Neural cell (in vitro differentiated cells): ENCODE measurements at regions not wholly inside any gene's neighbourhood (a gene's known extent, or its start where the extent isn't known, plus 50 kb on each side); places are given as distances from the start of the nearest gene placed in this dataset.

Source experiments
- H2AFZ ChIP-seq: fragments of 200-600, 300-800 bp; sonication (generic), shearing (Covaris generic); 2 replicates; pipeline ENCODE4 v1.6.0; 2014; ENCODE audit warnings: low read depth, mild to moderate bottlenecking, antibody characterized with exemption, low read length, moderate library complexity
- H3F3A ChIP-seq: fragments of 200-600 bp; shearing (Covaris generic); 2 replicates; pipeline ENCODE4 v1.6.1; 2016; ENCODE audit warnings: mild to moderate bottlenecking, moderate library complexity, mixed read lengths, antibody characterized with exemption, low read length; ENCODE audit not compliant: insufficient read depth, poor library complexity, severe bottlenecking
- H3K27ac ChIP-seq: fragments of 200-600, 300-800 bp; sonication (generic), shearing (Covaris generic); 2 replicates; pipeline ENCODE4 v1.5.1; 2014; ENCODE audit warnings: mild to moderate bottlenecking, low read length, moderate library complexity
- H3K27me3 ChIP-seq: fragments of 300-800, 200-600 bp; sonication (generic), shearing (Covaris generic); 2 replicates; pipeline ENCODE4 v1.6.0; 2014; ENCODE audit warnings: mild to moderate bottlenecking, low read depth, low read length, moderate library complexity; ENCODE audit not compliant: insufficient read depth
- H3K36me3 ChIP-seq: fragments of 300-800, 200-600 bp; sonication (generic), shearing (Covaris generic); 2 replicates; pipeline ENCODE4 v1.5.1; 2014; ENCODE audit warnings: mild to moderate bottlenecking, antibody characterized with exemption, low read length, moderate library complexity; ENCODE audit not compliant: insufficient read depth
- H3K4me2 ChIP-seq: fragments of 300-800, 200-600 bp; sonication (generic), shearing (Covaris generic); 2 replicates; pipeline ENCODE4 v1.6.0; 2014; ENCODE audit warnings: mild to moderate bottlenecking, low read length
- H3K4me3 ChIP-seq: fragments of 300-800, 200-600 bp; sonication (generic), shearing (Covaris generic); 2 replicates; pipeline ENCODE4 v1.5.1; 2014; ENCODE audit warnings: mild to moderate bottlenecking, low read length, moderate library complexity
- H3K79me2 ChIP-seq: fragments of 200-600 bp; shearing (Covaris generic); replicated peaks from 2 replicates; pipeline ENCODE4 v1.6.0; 2014; ENCODE audit warnings: mild to moderate bottlenecking, low read length, moderate library complexity; ENCODE audit not compliant: insufficient read depth
- H3K9ac ChIP-seq: fragments of 300-800, 200-600 bp; sonication (generic), shearing (Covaris generic); 2 replicates; pipeline ENCODE4 v1.6.1; 2016; ENCODE audit warnings: mild to moderate bottlenecking, low read length, mixed read lengths
- H3K9me2 ChIP-seq: fragments of 200-600 bp; shearing (Covaris generic); 2 replicates; pipeline ENCODE4 v1.6.1; 2016; ENCODE audit warnings: mild to moderate bottlenecking, low read length, mixed read lengths; ENCODE audit not compliant: insufficient read depth
- H3K9me3 ChIP-seq: fragments of 200-600, 300-800 bp; sonication (generic), shearing (Covaris generic); 2 replicates; pipeline ENCODE4 v1.6.1; 2016; ENCODE audit warnings: mild to moderate bottlenecking, mixed run types, low read length, moderate library complexity, mixed read lengths
- H4K20me1 ChIP-seq: fragments of 200-600 bp; shearing (Covaris generic); 2 replicates; pipeline ENCODE4 v1.6.1; 2016; ENCODE audit warnings: mild to moderate bottlenecking, mixed run types; ENCODE audit not compliant: insufficient read depth
- EP300 ChIP-seq: fragments of 450-650 bp; conservative IDR thresholded peaks from 2 replicates; pipeline ENCODE4 v1.6.1; 2014; ENCODE audit warnings: antibody characterized with exemption, mild to moderate bottlenecking, moderate library complexity; ENCODE audit not compliant: poor library complexity, severe bottlenecking
- EZH2 ChIP-seq: fragments of 200-600, 300-800 bp; shearing (Covaris generic), sonication (generic); IDR thresholded peaks from 2 replicates; pipeline ENCODE4 v1.6.1; 2014; ENCODE audit warnings: antibody characterized with exemption, low read length, borderline replicate concordance, mild to moderate bottlenecking; ENCODE audit not compliant: insufficient read depth, poor library complexity, severe bottlenecking
- MXI1 ChIP-seq: fragments of 450-650 bp; conservative IDR thresholded peaks from 2 replicates; pipeline ENCODE4 v1.6.1; 2014; ENCODE audit warnings: antibody characterized with exemption, mild to moderate bottlenecking; ENCODE audit not compliant: poor library complexity, severe bottlenecking
- POLR2AphosphoS5 ChIP-seq: IDR thresholded peaks from 2 replicates; pipeline ENCODE4 v1.6.1; 2012
- RAD21 ChIP-seq: fragments of 450-650 bp; conservative IDR thresholded peaks from 2 replicates; pipeline ENCODE4 v1.6.1; 2014; ENCODE audit warnings: antibody characterized with exemption, mild to moderate bottlenecking, moderate library complexity
- REST ChIP-seq: IDR thresholded peaks from 2 replicates; pipeline ENCODE4 v1.6.1; 2012; ENCODE audit warnings: borderline replicate concordance
- SMC3 ChIP-seq: fragments of 450-650 bp; conservative IDR thresholded peaks from 2 replicates; pipeline ENCODE4 v1.6.1; 2014; ENCODE audit warnings: antibody characterized with exemption, mild to moderate bottlenecking, moderate library complexity; ENCODE audit not compliant: poor library complexity
- TAF1 ChIP-seq: IDR thresholded peaks from 2 replicates; pipeline ENCODE4 v1.6.1; 2012; ENCODE audit warnings: low read depth
- TF ChIP-seq, protein P1 (sequence below): fragments of 450-650 bp; IDR thresholded peaks from 2 replicates; pipeline ENCODE4 v1.5.1; 2014; ENCODE audit warnings: antibody characterized with exemption, mild to moderate bottlenecking, moderate library complexity; ENCODE audit not compliant: poor library complexity, severe bottlenecking

DNA sequence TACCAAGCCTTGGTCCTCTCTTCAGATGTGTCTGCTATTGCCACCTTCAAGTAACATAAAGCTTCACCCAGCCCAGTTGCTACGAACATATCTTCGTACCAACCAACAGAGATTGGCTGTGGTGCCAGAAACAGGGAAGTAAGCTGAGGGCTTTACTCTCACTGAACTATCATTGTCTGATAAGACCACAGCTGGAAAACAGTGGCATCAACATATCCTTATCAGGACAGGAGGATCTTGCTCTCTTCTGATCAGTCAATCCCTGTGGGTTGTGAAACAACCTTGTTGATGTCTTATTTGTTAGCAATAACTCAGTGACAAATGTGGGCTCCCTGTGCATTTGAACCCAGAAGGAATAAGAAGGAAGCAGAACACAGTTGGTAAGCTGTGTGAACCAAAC lies 446.3 kb upstream of the MAF start:
- Histone ChIP-seq H2AFZ (no peak overlapping the region), H3K4me3 (no peak overlapping the region), H3K27ac (peak overlapping the region; percentile 38), H3K4me2 (peak overlapping the region; percentile 36), H3K27me3 (no peaks in the 10 kb centered on the region), H3F3A (no peaks in the 10 kb centered on the region), H3K9me2 (no peaks in the 10 kb centered on the region), H3K79me2 (no peaks in the 10 kb centered on the region), H3K9ac (peak overlapping the region; percentile 28), H4K20me1 (no peaks in the 10 kb centered on the region), H3K9me3 (no peaks in the 10 kb centered on the region), H3K36me3 (no peaks in the 10 kb centered on the region)
- TF ChIP-seq EZH2 (no peak), EP300 (no peak), POLR2AphosphoS5 (no peak), REST (no peak), TAF1 (no peak), SMC3 (no peak), MXI1 (no peak), RAD21 (no peak)
- TF ChIP-seq, protein P1, sequence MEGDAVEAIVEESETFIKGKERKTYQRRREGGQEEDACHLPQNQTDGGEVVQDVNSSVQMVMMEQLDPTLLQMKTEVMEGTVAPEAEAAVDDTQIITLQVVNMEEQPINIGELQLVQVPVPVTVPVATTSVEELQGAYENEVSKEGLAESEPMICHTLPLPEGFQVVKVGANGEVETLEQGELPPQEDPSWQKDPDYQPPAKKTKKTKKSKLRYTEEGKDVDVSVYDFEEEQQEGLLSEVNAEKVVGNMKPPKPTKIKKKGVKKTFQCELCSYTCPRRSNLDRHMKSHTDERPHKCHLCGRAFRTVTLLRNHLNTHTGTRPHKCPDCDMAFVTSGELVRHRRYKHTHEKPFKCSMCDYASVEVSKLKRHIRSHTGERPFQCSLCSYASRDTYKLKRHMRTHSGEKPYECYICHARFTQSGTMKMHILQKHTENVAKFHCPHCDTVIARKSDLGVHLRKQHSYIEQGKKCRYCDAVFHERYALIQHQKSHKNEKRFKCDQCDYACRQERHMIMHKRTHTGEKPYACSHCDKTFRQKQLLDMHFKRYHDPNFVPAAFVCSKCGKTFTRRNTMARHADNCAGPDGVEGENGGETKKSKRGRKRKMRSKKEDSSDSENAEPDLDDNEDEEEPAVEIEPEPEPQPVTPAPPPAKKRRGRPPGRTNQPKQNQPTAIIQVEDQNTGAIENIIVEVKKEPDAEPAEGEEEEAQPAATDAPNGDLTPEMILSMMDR, result no peak

- no peaks in the 10 kb centered on the region for H3K36me3 ChIP-seq
- H3K27ac ChIP-seq, result peak overlapping the region; percentile 38
- TF ChIP-seq, protein P1, result no peak
- TF ChIP-seq EZH2 (no peak), MXI1 (peak; percentile 1)
- H4K20me1 ChIP-seq, result no peaks in the 10 kb centered on the region
- H3K4me2 ChIP-seq, result peak overlapping the region; percentile 36
- H3K9me2 ChIP-seq, result no peaks in the 10 kb centered on the region
- no peaks in the 10 kb centered on the region for H3K79me2 ChIP-seq
- H3K27me3 ChIP-seq, result no peaks in the 10 kb centered on the region
- peak overlapping the region; percentile 38 for H3K4me3 ChIP-seq
- peak overlapping the region; percentile 10 for H2AFZ ChIP-seq
- H3F3A ChIP-seq, result no peaks in the 10 kb centered on the region
- no peaks in the 10 kb centered on the region for H3K9me3 ChIP-seq
- peak overlapping the region; percentile 28 for H3K9ac ChIP-seq
Measured at GRCh38 chr16:80046261-80046660, 445.7 kb upstream of the MAF start.
